HepG2 (cell line): ENCODE measurements at regions not wholly inside any gene's neighbourhood (a gene's known extent, or its start where the extent isn't known, plus 50 kb on each side); places are given as distances from the start of the nearest gene placed in this dataset.
"Not testable (repeated sequence)": the region's sequence is repeated elsewhere in the genome, so short reads cannot be mapped to it uniquely, and the experiment has no call there.

ENCODE experiments used
- ATAC-seq: fragments of 200-7000 bp; cut with Tn5 transposase; 3 replicates; pipeline ENCODE4 v1.9.1; 2020; ENCODE audit warnings: mild to moderate bottlenecking, moderate library complexity
- BruUV-seq: library from RNA; stranded (reverse); fragments of 400-500 nt; replicated peaks from 2 replicates; lab custom pipeline; 2021; lab: Mats Ljungman, UMichigan
- CTCF ChIA-PET: fragments of 300-600 bp; formaldehyde crosslinking; extraction: SDS; loops from one replicate; lab custom pipeline; 2021; ENCODE audit warnings: low total read pairs, inconsistent platforms, low intra/inter-chr PET ratio; lab: Yijun Ruan, JAX
- POLR2A ChIA-PET: fragments of 350-600 bp; sonication (Branson Sonifier 250); formaldehyde crosslinking; loops from one replicate; lab custom pipeline; 2020; ENCODE audit warnings: antibody characterized with exemption, inconsistent platforms; lab: Yijun Ruan, JAX
- DNase-seq: peaks from one replicate; pipeline ENCODE4 v3.0.0-alpha.2; 2015; ENCODE audit warnings: low spot score
- FAIRE-seq: peaks from 3 replicates; lab custom pipeline; 2011; peaks lifted over from hg19 to GRCh38; lab: Jason Lieb, UNC
- H2AFZ ChIP-seq: one replicate; pipeline ENCODE4 v1.6.1; 2011; ENCODE audit warnings: low read length, inconsistent platforms
- H3K27ac ChIP-seq: fragments of 300-600 bp; 3 replicates; pipeline ENCODE4 v1.8.0; 2011; ENCODE audit warnings: mixed run types, mild to moderate bottlenecking, mixed read lengths, low read length, inconsistent platforms; ENCODE audit not compliant: insufficient read depth; ENCODE audit errors: extremely low read length
- H3K27me3 ChIP-seq, 2 experiments: fragments of 200-600 bp in 1 of 2; 2 replicates in 1 of 2; 3 replicates in 1 of 2; pipeline versions ENCODE4 v1.6.0 to v1.8.0; 2011; ENCODE audit warnings: low read length in 2 of 2, mild to moderate bottlenecking in 2 of 2, moderate library complexity in 2 of 2, inconsistent platforms in 1 of 2; ENCODE audit not compliant: insufficient read depth in 2 of 2, control insufficient read depth in 1 of 2
- H3K36me3 ChIP-seq, 2 experiments: fragments of 200-600 bp in 1 of 2; replicated peaks in 1 of 2; 2 replicates in 1 of 2; 3 replicates in 1 of 2; pipeline versions ENCODE4 v1.5.1 to v1.8.0; 2011; ENCODE audit warnings: low read length in 2 of 2, inconsistent platforms in 1 of 2; ENCODE audit not compliant: insufficient read depth in 2 of 2, control insufficient read depth in 1 of 2
- H3K4me1 ChIP-seq: 2 replicates; pipeline ENCODE4 v1.5.1; 2012; ENCODE audit warnings: low read length, inconsistent platforms; ENCODE audit not compliant: insufficient read depth
- H3K4me2 ChIP-seq: 2 replicates; pipeline ENCODE4 v1.6.0; 2011; ENCODE audit warnings: low read depth, low read length, inconsistent platforms
- H3K4me3 ChIP-seq, 3 experiments: fragments of 200-600 bp in 1 of 3; sonication (generic), shearing (Covaris generic) in 1 of 3; replicated peaks in 1 of 3; 2 replicates each; pipeline ENCODE4 v1.5.1; 2011 to 2016; ENCODE audit warnings: low read length in 3 of 3, inconsistent platforms in 2 of 3, low read depth in 2 of 3, mild to moderate bottlenecking in 2 of 3, control low read depth in 1 of 3, mixed read lengths in 1 of 3; ENCODE audit not compliant: insufficient read depth in 1 of 3
- H3K79me2 ChIP-seq: one replicate; pipeline ENCODE4 v1.6.1; 2011; ENCODE audit warnings: low read length, inconsistent platforms; ENCODE audit not compliant: insufficient read depth
- H3K9ac ChIP-seq: 2 replicates; pipeline ENCODE4 v1.6.0; 2011; ENCODE audit warnings: mild to moderate bottlenecking, low read depth, low read length, inconsistent platforms; ENCODE audit not compliant: insufficient read depth
- H3K9me3 ChIP-seq: 2 replicates; pipeline ENCODE4 v1.5.1; 2012; ENCODE audit warnings: mild to moderate bottlenecking, low read length
- H4K20me1 ChIP-seq: 2 replicates; pipeline ENCODE4 v1.6.0; 2011; ENCODE audit warnings: inconsistent platforms, mild to moderate bottlenecking, low read length, moderate library complexity; ENCODE audit not compliant: insufficient read depth
- ADNP ChIP-seq: sonication (generic); formaldehyde crosslinking; IDR thresholded peaks from 2 replicates; pipeline ENCODE4 v1.4.0; 2020; ENCODE audit warnings: missing genetic modification reagents
- BRD4 ChIP-seq: sonication (generic); formaldehyde crosslinking; IDR thresholded peaks from 2 replicates; pipeline ENCODE4 v1.4.0; 2020; ENCODE audit warnings: missing genetic modification reagents
- CHD4 ChIP-seq: fragments of 200-600 bp; sonication (generic); IDR thresholded peaks from 2 replicates; pipeline ENCODE4 v1.7.0; 2017; ENCODE audit warnings: mild to moderate bottlenecking, low read length, borderline replicate concordance
- KLF12 ChIP-seq: sonication (generic); formaldehyde crosslinking; IDR thresholded peaks from 2 replicates; pipeline ENCODE4 v1.4.0; 2020; ENCODE audit warnings: missing genetic modification reagents, borderline replicate concordance
- RFXAP ChIP-seq: sonication (generic); formaldehyde crosslinking; IDR thresholded peaks from 2 replicates; pipeline ENCODE4 v1.4.0; 2020; ENCODE audit warnings: missing genetic modification reagents, borderline replicate concordance
- STAG1 ChIP-seq: sonication (generic); formaldehyde crosslinking; IDR thresholded peaks from 2 replicates; pipeline ENCODE4 v1.4.0; 2020; ENCODE audit warnings: missing genetic modification reagents
- TEAD3 ChIP-seq: optimal IDR thresholded peaks from 2 replicates; pipeline ENCODE3; 2016; ENCODE audit warnings: borderline replicate concordance
- ZC3H4 ChIP-seq: sonication (generic); formaldehyde crosslinking; IDR thresholded peaks from 2 replicates; pipeline ENCODE4 v1.4.0; 2020; ENCODE audit warnings: missing genetic modification reagents, borderline replicate concordance
- ZFX ChIP-seq: sonication (generic); formaldehyde crosslinking; IDR thresholded peaks from 2 replicates; pipeline ENCODE4 v1.4.0; 2020; ENCODE audit warnings: mild to moderate bottlenecking, low read depth, missing genetic modification reagents, moderate library complexity
- ZMYM2 ChIP-seq: sonication (generic); formaldehyde crosslinking; IDR thresholded peaks from 2 replicates; pipeline ENCODE4 v1.8.0; 2022; ENCODE audit warnings: mild to moderate bottlenecking, missing genetic modification reagents
- ZNF160 ChIP-seq: sonication (generic); formaldehyde crosslinking; IDR thresholded peaks from 2 replicates; pipeline ENCODE4 v1.8.0; 2022; ENCODE audit warnings: mild to moderate bottlenecking, inconsistent platforms, missing genetic modification reagents
- ZNF460 ChIP-seq: sonication (generic); formaldehyde crosslinking; IDR thresholded peaks from 2 replicates; pipeline ENCODE4 v1.5.1; 2020; ENCODE audit warnings: missing genetic modification reagents, mild to moderate bottlenecking, borderline replicate concordance
- ZNF510 ChIP-seq: sonication (generic); formaldehyde crosslinking; IDR thresholded peaks from 2 replicates; pipeline ENCODE4 v1.4.0; 2020; ENCODE audit warnings: low read depth, mild to moderate bottlenecking, missing genetic modification reagents
- ZNF782 ChIP-seq: sonication (generic); formaldehyde crosslinking; IDR thresholded peaks from 2 replicates; pipeline ENCODE4 v1.4.0; 2020; ENCODE audit warnings: missing genetic modification reagents, mild to moderate bottlenecking, borderline replicate concordance
- WGBS: methylation state at CpG from one replicate; pipeline ENCODE4 v1.1.6; 2017; ENCODE audit warnings: low lambda C conversion rate; 5-methylcytosine and 5-hydroxymethylcytosine counted together
- in situ Hi-C: cut with HindIII; loops from 2 replicates; pipeline ENCODE4 v1.10.0; 2017; ENCODE audit warnings: low pct_unique_long_range_greater_than_20kb; ENCODE audit not compliant: extremely low pct_ligation_motif_present
- intact Hi-C: fragments of 100-400 bp; cut with micrococcal nuclease; formaldehyde crosslinking; loops from one replicate; pipeline ENCODE4 v1.10.0; 2022; ENCODE audit not compliant: unreplicated experiment
- TF ChIP-seq, protein P1 (sequence below): sonication (generic); formaldehyde crosslinking; IDR thresholded peaks from 2 replicates; pipeline ENCODE4 v1.5.0; 2020; ENCODE audit warnings: mild to moderate bottlenecking, missing genetic modification reagents
- TF ChIP-seq, protein P2 (sequence below): sonication (generic); formaldehyde crosslinking; IDR thresholded peaks from 2 replicates; pipeline ENCODE4 v1.5.1; 2020; ENCODE audit warnings: mild to moderate bottlenecking, missing genetic modification reagents, moderate library complexity

DNA sequence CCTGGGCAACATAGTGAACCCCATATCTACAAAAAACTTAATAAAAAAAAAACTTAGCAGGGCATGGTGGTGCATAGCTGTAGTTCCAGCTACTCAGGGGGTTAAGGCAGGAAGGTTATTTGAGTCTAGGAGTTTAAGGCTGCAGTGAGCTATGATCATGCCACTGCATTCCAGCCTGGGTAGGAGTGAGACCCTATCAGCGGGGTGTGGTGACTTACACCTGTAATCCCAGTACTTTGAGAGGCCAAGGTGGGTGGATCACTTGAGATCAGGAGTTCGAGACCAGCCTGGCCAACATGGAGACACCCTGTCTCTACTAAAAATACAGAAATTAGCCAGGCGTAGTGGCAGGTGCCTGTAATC lies 63.0 kb upstream of the TRIM24 start:
- H3K27me3 ChIP-seq, FAIRE-seq, BruUV-seq, DNase-seq, H3K36me3 ChIP-seq, H3K9me3 ChIP-seq, H3K79me2 ChIP-seq, H4K20me1 ChIP-seq, H2AFZ ChIP-seq, CTCF ChIA-PET: not testable (repeated sequence)
- H3K4me2 ChIP-seq: peak overlapping the region; percentile 58
- TF ChIP-seq ZNF782 (CRISPR knock-in tag) (0 out of 2 replicates have a peak, but pooled peaks have one; percentile 33), RFXAP (CRISPR knock-in tag) (0 out of 2 replicates have a peak, but pooled peaks have one; percentile 30), ZNF160 (CRISPR knock-in tag) (0 out of 2 replicates have a peak, but pooled peaks have one; percentile 29), TEAD3 (CRISPR knock-in tag) (peak; percentile 60), KLF12 (CRISPR knock-in tag) (0 out of 2 replicates have a peak, but pooled peaks have one; percentile 33), CHD4 (peak; percentile 13; the same call in 1 of the 2 replicates), ZMYM2 (0 out of 2 replicates have a peak, but pooled peaks have one; percentile 29), ZNF510 (CRISPR knock-in tag) (0 out of 2 replicates have a peak, but pooled peaks have one; percentile 42), STAG1 (CRISPR knock-in tag) (peak; percentile 5; the same call in 1 of the 2 replicates), ZC3H4 (CRISPR knock-in tag) (0 out of 2 replicates have a peak, but pooled peaks have one; percentile 44), ADNP (CRISPR knock-in tag) (0 out of 2 replicates have a peak, but pooled peaks have one; percentile 61), BRD4 (CRISPR knock-in tag) (peak; percentile 68; the same call in 1 of the 2 replicates), ZNF460 (CRISPR knock-in tag) (peak; percentile 45; the same call in 1 of the 2 replicates), ZFX (CRISPR knock-in tag) (0 out of 2 replicates have a peak, but pooled peaks have one; percentile 24)
- TF ChIP-seq, protein P1, sequence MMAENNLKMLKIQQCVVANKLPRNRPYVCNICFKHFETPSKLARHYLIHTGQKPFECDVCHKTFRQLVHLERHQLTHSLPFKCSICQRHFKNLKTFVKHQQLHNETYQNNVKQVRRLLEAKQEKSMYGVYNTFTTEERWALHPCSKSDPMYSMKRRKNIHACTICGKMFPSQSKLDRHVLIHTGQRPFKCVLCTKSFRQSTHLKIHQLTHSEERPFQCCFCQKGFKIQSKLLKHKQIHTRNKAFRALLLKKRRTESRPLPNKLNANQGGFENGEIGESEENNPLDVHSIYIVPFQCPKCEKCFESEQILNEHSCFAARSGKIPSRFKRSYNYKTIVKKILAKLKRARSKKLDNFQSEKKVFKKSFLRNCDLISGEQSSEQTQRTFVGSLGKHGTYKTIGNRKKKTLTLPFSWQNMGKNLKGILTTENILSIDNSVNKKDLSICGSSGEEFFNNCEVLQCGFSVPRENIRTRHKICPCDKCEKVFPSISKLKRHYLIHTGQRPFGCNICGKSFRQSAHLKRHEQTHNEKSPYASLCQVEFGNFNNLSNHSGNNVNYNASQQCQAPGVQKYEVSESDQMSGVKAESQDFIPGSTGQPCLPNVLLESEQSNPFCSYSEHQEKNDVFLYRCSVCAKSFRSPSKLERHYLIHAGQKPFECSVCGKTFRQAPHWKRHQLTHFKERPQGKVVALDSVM: 0 out of 2 replicates have a peak, but pooled peaks have one; percentile 9
- TF ChIP-seq, protein P2, sequence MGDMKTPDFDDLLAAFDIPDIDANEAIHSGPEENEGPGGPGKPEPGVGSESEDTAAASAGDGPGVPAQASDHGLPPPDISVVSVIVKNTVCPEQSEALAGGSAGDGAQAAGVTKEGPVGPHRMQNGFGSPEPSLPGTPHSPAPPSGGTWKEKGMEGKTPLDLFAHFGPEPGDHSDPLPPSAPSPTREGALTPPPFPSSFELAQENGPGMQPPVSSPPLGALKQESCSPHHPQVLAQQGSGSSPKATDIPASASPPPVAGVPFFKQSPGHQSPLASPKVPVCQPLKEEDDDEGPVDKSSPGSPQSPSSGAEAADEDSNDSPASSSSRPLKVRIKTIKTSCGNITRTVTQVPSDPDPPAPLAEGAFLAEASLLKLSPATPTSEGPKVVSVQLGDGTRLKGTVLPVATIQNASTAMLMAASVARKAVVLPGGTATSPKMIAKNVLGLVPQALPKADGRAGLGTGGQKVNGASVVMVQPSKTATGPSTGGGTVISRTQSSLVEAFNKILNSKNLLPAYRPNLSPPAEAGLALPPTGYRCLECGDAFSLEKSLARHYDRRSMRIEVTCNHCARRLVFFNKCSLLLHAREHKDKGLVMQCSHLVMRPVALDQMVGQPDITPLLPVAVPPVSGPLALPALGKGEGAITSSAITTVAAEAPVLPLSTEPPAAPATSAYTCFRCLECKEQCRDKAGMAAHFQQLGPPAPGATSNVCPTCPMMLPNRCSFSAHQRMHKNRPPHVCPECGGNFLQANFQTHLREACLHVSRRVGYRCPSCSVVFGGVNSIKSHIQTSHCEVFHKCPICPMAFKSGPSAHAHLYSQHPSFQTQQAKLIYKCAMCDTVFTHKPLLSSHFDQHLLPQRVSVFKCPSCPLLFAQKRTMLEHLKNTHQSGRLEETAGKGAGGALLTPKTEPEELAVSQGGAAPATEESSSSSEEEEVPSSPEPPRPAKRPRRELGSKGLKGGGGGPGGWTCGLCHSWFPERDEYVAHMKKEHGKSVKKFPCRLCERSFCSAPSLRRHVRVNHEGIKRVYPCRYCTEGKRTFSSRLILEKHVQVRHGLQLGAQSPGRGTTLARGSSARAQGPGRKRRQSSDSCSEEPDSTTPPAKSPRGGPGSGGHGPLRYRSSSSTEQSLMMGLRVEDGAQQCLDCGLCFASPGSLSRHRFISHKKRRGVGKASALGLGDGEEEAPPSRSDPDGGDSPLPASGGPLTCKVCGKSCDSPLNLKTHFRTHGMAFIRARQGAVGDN: peak; percentile 15; the same call in 1 of the 2 replicates
- H3K9ac ChIP-seq: peak overlapping the region; percentile 76
- 98% methylated on average over 3 of the region's 3 CpGs for WGBS
- in situ Hi-C loops: loop anchor here (5.0 kb wide), 1 partner anchor 65 kb away; the partner anchor contains the start of gene TRIM24
- intact Hi-C loops: loop anchor here (2.0 kb wide), 1 partner anchor 62 kb away; no protein-coding TSS in a partner anchor
- peak overlapping the region in 1 of 3 experiments; percentile 30; a peak in 1 of 6 replicates for H3K4me3 ChIP-seq
- H3K27ac ChIP-seq: peak overlapping the region; percentile 100
- peaks cover 83% of the 10 kb centered on the region for H3K4me1 ChIP-seq
- POLR2A ChIA-PET: interaction anchor here (0.9 to 2.0 kb wide), 6 partner anchors 9 to 235 kb away, joined by 5 to 13 read pairs (median 7); partner anchors contain the start of gene TRIM24
- ATAC-seq: peak; percentile 15; the same call in 2 of the 3 replicates
